ENCODE measurements at regions not wholly inside any gene's neighbourhood (a gene's known extent, or its start where the extent isn't known, plus 50 kb on each side); places are given as distances from the start of the nearest gene placed in this dataset.

DNA sequence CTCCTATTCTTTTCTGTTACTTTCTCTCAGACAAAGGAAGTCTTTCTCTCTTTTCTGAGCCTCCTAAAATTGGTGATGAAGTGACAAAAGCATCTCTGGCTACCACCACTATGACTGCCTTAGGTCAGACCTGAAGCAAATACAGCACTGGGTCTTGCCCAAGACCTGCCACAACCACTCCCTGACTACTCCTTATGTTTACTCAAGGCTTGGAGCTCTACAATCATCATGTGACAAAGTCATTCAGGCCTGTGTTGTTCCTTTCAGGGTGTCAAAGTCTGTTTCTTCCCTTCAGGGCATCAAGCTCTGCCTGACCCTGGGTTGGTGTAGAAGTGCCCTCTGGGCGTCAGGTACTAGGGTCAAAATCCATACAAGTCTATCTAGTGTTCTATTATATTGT, 419.2 kb upstream of the CT83 start:
- Histone ChIP-seq H3K27me3 (ENCODE audit: insufficient read depth) (no peaks in the 10 kb centered on the region), H3K27ac (ENCODE audit: low read depth) (no peak overlapping the region), H2AFZ (no peak overlapping the region), H3K4me2 (no peak overlapping the region), H3K4me1 (ENCODE audit: insufficient read depth) (no peaks in the 10 kb centered on the region), H3K36me3 (ENCODE audit: insufficient read depth) (no peaks in the 10 kb centered on the region), H3F3A (replicated peaks; ENCODE audit: low read depth) (no peaks in the 10 kb centered on the region), H4K20me1 (replicated peaks; ENCODE audit: insufficient read depth) (no peaks in the 10 kb centered on the region), H3K4me3 (no peak overlapping the region), H3K9me2 (ENCODE audit: insufficient read depth) (no peaks in the 10 kb centered on the region), H3K79me2 (replicated peaks; ENCODE audit: insufficient read depth) (no peaks in the 10 kb centered on the region)
- Mint-ChIP-seq H3K4me1 (no peaks in the 10 kb centered on the region), H3K27me3 (ENCODE audit: insufficient read depth, low read depth, poor library complexity) (peaks cover 1% of the 10 kb centered on the region), H3K27ac (no peak overlapping the region), H3K36me3 (ENCODE audit: low read depth) (no peaks in the 10 kb centered on the region; the same call in 2 of the 3 replicates), H3K4me3 (no peak overlapping the region), H3K9me3 (no peaks in the 10 kb centered on the region)
- DNase-seq (ENCODE audit: low spot score) (no peak), ATAC-seq (no peak)
- TF ChIP-seq, protein P1, sequence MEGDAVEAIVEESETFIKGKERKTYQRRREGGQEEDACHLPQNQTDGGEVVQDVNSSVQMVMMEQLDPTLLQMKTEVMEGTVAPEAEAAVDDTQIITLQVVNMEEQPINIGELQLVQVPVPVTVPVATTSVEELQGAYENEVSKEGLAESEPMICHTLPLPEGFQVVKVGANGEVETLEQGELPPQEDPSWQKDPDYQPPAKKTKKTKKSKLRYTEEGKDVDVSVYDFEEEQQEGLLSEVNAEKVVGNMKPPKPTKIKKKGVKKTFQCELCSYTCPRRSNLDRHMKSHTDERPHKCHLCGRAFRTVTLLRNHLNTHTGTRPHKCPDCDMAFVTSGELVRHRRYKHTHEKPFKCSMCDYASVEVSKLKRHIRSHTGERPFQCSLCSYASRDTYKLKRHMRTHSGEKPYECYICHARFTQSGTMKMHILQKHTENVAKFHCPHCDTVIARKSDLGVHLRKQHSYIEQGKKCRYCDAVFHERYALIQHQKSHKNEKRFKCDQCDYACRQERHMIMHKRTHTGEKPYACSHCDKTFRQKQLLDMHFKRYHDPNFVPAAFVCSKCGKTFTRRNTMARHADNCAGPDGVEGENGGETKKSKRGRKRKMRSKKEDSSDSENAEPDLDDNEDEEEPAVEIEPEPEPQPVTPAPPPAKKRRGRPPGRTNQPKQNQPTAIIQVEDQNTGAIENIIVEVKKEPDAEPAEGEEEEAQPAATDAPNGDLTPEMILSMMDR (conservative IDR thresholded peaks at IDR 0.05; ENCODE audit: low read depth in 2 of 2): no peak
- no peak for TF ChIP-seq ZNF114 (CRISPR knock-in tag; IDR thresholded peaks at IDR 0.05)
- TF ChIP-seq EZH2phosphoT487 (IDR thresholded peaks at IDR 0.05; ENCODE audit: unreplicated experiment): no peak
- no peak for TF ChIP-seq JUNB (IDR thresholded peaks at IDR 0.05; ENCODE audit: unreplicated experiment)
- TF ChIP-seq, protein P2, sequence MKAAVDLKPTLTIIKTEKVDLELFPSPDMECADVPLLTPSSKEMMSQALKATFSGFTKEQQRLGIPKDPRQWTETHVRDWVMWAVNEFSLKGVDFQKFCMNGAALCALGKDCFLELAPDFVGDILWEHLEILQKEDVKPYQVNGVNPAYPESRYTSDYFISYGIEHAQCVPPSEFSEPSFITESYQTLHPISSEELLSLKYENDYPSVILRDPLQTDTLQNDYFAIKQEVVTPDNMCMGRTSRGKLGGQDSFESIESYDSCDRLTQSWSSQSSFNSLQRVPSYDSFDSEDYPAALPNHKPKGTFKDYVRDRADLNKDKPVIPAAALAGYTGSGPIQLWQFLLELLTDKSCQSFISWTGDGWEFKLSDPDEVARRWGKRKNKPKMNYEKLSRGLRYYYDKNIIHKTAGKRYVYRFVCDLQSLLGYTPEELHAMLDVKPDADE (IDR thresholded peaks at IDR 0.05): no peak
- no peak for TF ChIP-seq EZH2 (IDR thresholded peaks at IDR 0.05; ENCODE audit: low read depth, unreplicated experiment)
- TF ChIP-seq NANOG (IDR thresholded peaks at IDR 0.05; ENCODE audit: borderline replicate concordance): no peak
- TF ChIP-seq, protein P3, sequence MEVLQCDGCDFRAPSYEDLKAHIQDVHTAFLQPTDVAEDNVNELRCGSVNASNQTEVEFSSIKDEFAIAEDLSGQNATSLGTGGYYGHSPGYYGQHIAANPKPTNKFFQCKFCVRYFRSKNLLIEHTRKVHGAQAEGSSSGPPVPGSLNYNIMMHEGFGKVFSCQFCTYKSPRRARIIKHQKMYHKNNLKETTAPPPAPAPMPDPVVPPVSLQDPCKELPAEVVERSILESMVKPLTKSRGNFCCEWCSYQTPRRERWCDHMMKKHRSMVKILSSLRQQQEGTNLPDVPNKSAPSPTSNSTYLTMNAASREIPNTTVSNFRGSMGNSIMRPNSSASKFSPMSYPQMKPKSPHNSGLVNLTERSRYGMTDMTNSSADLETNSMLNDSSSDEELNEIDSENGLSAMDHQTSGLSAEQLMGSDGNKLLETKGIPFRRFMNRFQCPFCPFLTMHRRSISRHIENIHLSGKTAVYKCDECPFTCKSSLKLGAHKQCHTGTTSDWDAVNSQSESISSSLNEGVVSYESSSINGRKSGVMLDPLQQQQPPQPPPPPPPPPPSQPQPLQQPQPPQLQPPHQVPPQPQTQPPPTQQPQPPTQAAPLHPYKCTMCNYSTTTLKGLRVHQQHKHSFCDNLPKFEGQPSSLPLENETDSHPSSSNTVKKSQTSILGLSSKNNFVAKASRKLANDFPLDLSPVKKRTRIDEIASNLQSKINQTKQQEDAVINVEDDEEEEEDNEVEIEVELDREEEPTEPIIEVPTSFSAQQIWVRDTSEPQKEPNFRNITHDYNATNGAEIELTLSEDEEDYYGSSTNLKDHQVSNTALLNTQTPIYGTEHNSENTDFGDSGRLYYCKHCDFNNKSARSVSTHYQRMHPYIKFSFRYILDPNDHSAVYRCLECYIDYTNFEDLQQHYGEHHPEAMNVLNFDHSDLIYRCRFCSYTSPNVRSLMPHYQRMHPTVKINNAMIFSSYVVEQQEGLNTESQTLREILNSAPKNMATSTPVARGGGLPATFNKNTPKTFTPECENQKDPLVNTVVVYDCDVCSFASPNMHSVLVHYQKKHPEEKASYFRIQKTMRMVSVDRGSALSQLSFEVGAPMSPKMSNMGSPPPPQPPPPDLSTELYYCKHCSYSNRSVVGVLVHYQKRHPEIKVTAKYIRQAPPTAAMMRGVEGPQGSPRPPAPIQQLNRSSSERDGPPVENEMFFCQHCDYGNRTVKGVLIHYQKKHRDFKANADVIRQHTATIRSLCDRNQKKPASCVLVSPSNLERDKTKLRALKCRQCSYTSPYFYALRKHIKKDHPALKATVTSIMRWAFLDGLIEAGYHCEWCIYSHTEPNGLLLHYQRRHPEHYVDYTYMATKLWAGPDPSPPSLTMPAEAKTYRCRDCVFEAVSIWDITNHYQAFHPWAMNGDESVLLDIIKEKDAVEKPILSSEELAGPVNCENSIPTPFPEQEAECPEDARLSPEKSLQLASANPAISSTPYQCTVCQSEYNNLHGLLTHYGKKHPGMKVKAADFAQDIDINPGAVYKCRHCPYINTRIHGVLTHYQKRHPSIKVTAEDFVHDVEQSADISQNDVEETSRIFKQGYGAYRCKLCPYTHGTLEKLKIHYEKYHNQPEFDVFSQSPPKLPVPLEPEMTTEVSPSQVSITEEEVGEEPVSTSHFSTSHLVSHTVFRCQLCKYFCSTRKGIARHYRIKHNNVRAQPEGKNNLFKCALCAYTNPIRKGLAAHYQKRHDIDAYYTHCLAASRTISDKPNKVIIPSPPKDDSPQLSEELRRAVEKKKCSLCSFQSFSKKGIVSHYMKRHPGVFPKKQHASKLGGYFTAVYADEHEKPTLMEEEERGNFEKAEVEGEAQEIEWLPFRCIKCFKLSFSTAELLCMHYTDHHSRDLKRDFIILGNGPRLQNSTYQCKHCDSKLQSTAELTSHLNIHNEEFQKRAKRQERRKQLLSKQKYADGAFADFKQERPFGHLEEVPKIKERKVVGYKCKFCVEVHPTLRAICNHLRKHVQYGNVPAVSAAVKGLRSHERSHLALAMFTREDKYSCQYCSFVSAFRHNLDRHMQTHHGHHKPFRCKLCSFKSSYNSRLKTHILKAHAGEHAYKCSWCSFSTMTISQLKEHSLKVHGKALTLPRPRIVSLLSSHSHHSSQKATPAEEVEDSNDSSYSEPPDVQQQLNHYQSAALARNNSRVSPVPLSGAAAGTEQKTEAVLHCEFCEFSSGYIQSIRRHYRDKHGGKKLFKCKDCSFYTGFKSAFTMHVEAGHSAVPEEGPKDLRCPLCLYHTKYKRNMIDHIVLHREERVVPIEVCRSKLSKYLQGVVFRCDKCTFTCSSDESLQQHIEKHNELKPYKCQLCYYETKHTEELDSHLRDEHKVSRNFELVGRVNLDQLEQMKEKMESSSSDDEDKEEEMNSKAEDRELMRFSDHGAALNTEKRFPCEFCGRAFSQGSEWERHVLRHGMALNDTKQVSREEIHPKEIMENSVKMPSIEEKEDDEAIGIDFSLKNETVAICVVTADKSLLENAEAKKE (CRISPR knock-in tag; IDR thresholded peaks at IDR 0.05): no peak
